ENCODE measurements at regions not wholly inside any gene's neighbourhood (a gene's known extent, or its start where the extent isn't known, plus 50 kb on each side); places are given as distances from the start of the nearest gene placed in this dataset.

- no peak overlapping the region for H3K4me3 Mint-ChIP-seq
- Histone ChIP-seq H3K27me3 (ENCODE audit: control insufficient read depth in 1 of 2, insufficient read depth in 2 of 2, low read length in 2 of 2) (no peaks in the 10 kb centered on the region), H3K9me3 (ENCODE audit: control insufficient read depth in 1 of 2, insufficient read depth in 1 of 2, low read length in 2 of 2) (peaks cover 7 to 8% of the 10 kb centered on the region in 2 experiments), H3K4me3 (ENCODE audit: low read length) (no peak overlapping the region), H3K27ac (ENCODE audit: low read depth in 1 of 2, low read length in 2 of 2) (no peak overlapping the region), H3K36me3 (ENCODE audit: insufficient read depth, low read length) (no peaks in the 10 kb centered on the region), H3K4me1 (ENCODE audit: insufficient read depth, low read length) (no peaks in the 10 kb centered on the region)
- no peak for TF ChIP-seq CTCF (IDR thresholded peaks at IDR 0.05)
- H3K36me3 Mint-ChIP-seq (ENCODE audit: low read depth) = no peaks in the 10 kb centered on the region
- H3K9me3 Mint-ChIP-seq = peaks cover 8% of the 10 kb centered on the region
- CTCF ChIA-PET = no interaction called here
- H3K4me1 Mint-ChIP-seq (ENCODE audit: low read depth) = no peaks in the 10 kb centered on the region
- H3K27me3 Mint-ChIP-seq = no peaks in the 10 kb centered on the region
- POLR2A ChIA-PET = no interaction called here
- ATAC-seq (ENCODE audit: poor library complexity) (no peak), DNase-seq (no peak)
- H3K27ac Mint-ChIP-seq = no peak overlapping the region
- intact Hi-C loops (cut with DNase I, micrococcal nuclease) = no loop called here
Observed at GRCh38 chr16:64711026-64711425, 410.8 kb downstream of the CDH11 start.

- H3K4me3 ChIP-seq (ENCODE audit: low read length) = no peak overlapping the region
- peaks cover 5 to 17% of the 10 kb centered on the region in 2 experiments for H3K9me3 ChIP-seq (ENCODE audit: control insufficient read depth in 1 of 2, insufficient read depth in 1 of 2, low read length in 2 of 2)
- Mint-ChIP-seq H3K36me3 (ENCODE audit: low read depth) (no peaks in the 10 kb centered on the region), H3K9me3 (peaks cover 5% of the 10 kb centered on the region), H3K27ac (no peak overlapping the region), H3K27me3 (no peaks in the 10 kb centered on the region), H3K4me3 (no peak overlapping the region), H3K4me1 (ENCODE audit: low read depth) (no peaks in the 10 kb centered on the region)
- H3K27me3 ChIP-seq (ENCODE audit: control insufficient read depth in 1 of 2, insufficient read depth in 2 of 2, low read length in 2 of 2) = no peaks in the 10 kb centered on the region
- no peaks in the 10 kb centered on the region for H3K36me3 ChIP-seq (ENCODE audit: insufficient read depth, low read length)
- ChIA-PET POLR2A (no interaction called here), CTCF (no interaction called here)
- no peaks in the 10 kb centered on the region for H3K4me1 ChIP-seq (ENCODE audit: insufficient read depth, low read length)
- DNase-seq = no peak
- intact Hi-C loops (cut with DNase I, micrococcal nuclease) = no loop called here
- H3K27ac ChIP-seq (ENCODE audit: low read depth in 1 of 2, low read length in 2 of 2) = no peak overlapping the region
- TF ChIP-seq CTCF (IDR thresholded peaks at IDR 0.05) = no peak
- no peak for ATAC-seq (ENCODE audit: poor library complexity)
Observed at GRCh38 chr16:64705443-64705842, 416.4 kb downstream of the CDH11 start.

- no peaks in the 10 kb centered on the region for H3K27me3 ChIP-seq (ENCODE audit: control insufficient read depth in 1 of 2, insufficient read depth in 2 of 2, low read length in 2 of 2)
- TF ChIP-seq CTCF (IDR thresholded peaks at IDR 0.05) = no peak
- intact Hi-C loops (cut with DNase I, micrococcal nuclease) = no loop called here
- peaks cover 5 to 15% of the 10 kb centered on the region in 2 experiments for H3K9me3 ChIP-seq (ENCODE audit: control insufficient read depth in 1 of 2, insufficient read depth in 1 of 2, low read length in 2 of 2)
- Mint-ChIP-seq H3K27me3 (no peaks in the 10 kb centered on the region), H3K27ac (no peak overlapping the region), H3K4me1 (ENCODE audit: low read depth) (no peaks in the 10 kb centered on the region), H3K36me3 (ENCODE audit: low read depth) (no peaks in the 10 kb centered on the region), H3K9me3 (peaks cover 5% of the 10 kb centered on the region), H3K4me3 (no peak overlapping the region)
- H3K36me3 ChIP-seq (ENCODE audit: insufficient read depth, low read length) = no peaks in the 10 kb centered on the region
- no peak overlapping the region for H3K27ac ChIP-seq (ENCODE audit: low read depth in 1 of 2, low read length in 2 of 2)
- ATAC-seq (ENCODE audit: poor library complexity) = no peak
- ChIA-PET POLR2A (no interaction called here), CTCF (interaction anchor here (1.5 kb wide), 1 partner anchor 11 kb away, joined by 5 read pairs; no protein-coding TSS in a partner anchor)
- DNase-seq = no peak
- no peak overlapping the region for H3K4me3 ChIP-seq (ENCODE audit: low read length)
- H3K4me1 ChIP-seq (ENCODE audit: insufficient read depth, low read length) = no peaks in the 10 kb centered on the region
Observed at GRCh38 chr16:64704386-64704785, 417.5 kb downstream of the CDH11 start.

Data from CD4-positive, alpha-beta T cell (primary cell).